ENCODE measurements at regions not wholly inside any gene's neighbourhood (a gene's known extent, or its start where the extent isn't known, plus 50 kb on each side); places are given as distances from the start of the nearest gene placed in this dataset.
A peak's percentile ranks its signal among the peaks of the same experiment; 100 is the strongest.
"Not testable (repeated sequence)": the region's sequence is repeated elsewhere in the genome, so short reads cannot be mapped to it uniquely, and the experiment has no call there.

- DNase-seq, result no peak
Observed at GRCh38 chr2:118791483-118791882, 56.0 kb downstream of the EN1 start.

DNA sequence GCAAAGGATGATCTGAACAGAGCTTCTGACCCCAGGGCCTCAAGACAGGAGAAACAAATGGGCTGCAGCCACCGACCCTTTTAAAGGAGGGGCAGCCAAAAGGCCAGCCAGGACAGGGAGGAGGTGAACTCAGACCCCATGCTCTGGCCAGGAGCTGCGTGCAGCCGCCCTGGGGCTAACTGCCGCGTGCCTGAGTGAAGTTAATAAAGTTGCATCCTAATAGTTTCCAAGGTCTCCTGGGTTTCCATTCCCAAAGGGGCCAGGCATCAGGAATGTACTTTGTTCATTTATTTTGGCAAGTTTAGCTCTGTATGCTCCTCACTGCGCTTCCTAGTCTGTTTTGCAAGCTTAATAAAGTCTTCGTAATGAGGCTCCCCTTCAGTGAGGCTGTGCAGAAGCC, 60.7 kb downstream of the EN1 start:
- DNase-seq, result no peak

DNA sequence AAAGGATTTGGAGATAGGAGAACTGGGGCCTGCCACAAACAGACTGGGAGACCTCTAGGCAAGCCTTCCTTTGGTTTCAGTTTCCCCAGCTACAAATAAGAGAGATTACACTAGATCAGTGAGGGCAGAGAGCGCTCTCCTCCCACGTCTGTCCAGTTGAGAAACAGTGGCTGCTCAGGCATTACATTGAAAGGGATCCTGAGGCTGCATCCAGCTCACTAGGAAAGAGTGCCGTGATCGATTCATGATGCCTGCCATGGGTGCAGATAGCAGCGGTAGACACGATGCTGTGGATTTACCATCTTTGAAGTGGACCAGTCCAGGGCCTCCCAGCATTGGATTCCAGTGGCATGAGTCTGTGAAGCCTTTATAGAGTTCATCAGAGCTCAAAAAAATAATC, 62.6 kb downstream of the EN1 start:
- DNase-seq, result no peak

- no peak for DNase-seq
Observed at GRCh38 chr2:118779362-118779761, 68.1 kb downstream of the EN1 start.

GRCh38 chr2:118774458-118775133, 72.9 kb downstream of the EN1 start:
- DNase-seq, result peak; percentile 26 to 47

DNA sequence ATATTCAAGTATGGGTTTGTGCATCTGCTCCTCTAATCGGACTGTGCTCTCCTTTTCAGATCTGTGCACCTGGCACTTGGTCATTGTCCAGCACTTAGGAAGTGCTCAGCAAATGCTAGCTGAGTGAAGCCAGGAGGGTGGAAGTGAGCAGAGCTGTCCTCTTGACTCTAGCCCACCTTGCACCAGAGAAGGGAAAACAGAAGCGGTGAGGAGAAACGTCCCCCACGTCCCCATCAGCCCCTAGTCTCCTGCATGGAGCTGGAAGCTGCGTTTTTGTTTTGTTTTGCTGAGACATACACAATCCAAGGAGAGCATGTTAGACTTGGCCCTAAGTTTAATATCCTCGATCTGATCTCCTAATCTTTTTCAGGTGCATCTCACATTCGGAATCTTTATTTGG, 73.6 kb downstream of the EN1 start:
- DNase-seq, result no peak

GRCh38 chr2:118772487-118773200, 74.8 kb downstream of the EN1 start:
- DNase-seq, result no peak

GRCh38 chr2:118769707-118770400, 77.6 kb downstream of the EN1 start:
- DNase-seq, result no peak

- no peak for DNase-seq
Observed at GRCh38 chr2:118766871-118767270, 80.6 kb downstream of the EN1 start.

DNA sequence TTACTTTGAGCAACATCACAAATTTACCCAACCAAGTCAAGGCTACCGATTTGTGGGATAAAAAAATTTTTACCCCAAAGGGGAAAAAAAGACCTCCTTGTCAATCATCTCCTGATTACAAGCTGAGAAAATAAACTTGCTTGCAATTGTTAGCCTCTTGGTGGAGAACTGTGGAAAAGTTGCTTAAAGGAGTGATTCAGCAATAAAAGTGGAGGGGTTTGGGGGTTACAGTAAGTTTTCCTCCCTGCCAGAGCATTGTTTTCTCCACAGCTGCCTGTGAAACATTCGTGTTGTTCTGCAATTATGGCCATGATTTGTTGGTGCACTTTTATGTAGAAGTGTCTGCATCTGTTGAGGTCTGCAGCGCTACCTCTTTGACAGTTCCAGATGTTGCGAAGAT, 82.6 kb downstream of the EN1 start:
- no peak for DNase-seq

- no peak for DNase-seq
Observed at GRCh38 chr2:118763797-118764196, 83.7 kb downstream of the EN1 start.

DNA sequence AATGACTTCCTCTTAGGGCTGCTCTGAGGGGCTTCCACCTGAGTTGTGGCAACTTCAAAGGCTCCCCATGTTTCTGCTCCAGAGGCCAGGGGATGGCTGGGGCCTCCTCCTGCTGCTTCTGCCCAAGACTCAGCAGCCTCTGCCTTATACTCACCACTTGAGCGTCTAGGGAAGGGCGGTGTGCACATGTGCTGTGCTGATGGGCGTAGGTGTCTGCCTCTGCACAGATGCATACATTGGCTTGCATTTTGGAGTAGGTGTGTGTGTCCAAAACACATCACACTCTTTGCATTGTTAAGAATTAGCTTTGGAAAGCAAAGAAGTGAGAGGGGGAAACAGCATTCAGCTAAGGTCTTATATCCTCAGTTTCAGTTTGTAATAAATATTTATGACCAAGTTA, 85.2 kb downstream of the EN1 start:
- DNase-seq, result no peak

GRCh38 chr2:118761771-118762170, 85.7 kb downstream of the EN1 start:
- DNase-seq, result no peak

DNA sequence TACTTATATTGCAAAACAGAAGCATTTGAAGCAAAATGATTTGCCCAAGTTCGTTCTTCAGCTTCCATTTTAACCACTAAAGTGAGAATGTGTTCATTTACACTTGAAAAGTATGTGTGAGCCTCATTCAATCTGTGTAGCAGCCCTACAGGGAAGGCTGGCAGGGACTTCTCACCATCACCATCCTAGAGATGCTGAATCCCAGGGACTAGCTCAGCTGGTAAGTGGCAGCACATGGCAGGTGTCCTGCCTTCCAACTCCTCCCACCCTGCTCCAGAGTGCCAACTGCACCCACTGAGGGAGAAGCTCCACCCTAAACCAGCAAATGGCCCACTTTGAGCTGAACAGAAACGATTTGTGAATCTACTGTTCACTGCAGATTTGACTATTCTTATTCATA, 91.5 kb downstream of the EN1 start:
- DNase-seq, result no peak

GRCh38 chr2:118755384-118755783, 92.1 kb downstream of the EN1 start:
- no peak for DNase-seq

DNA sequence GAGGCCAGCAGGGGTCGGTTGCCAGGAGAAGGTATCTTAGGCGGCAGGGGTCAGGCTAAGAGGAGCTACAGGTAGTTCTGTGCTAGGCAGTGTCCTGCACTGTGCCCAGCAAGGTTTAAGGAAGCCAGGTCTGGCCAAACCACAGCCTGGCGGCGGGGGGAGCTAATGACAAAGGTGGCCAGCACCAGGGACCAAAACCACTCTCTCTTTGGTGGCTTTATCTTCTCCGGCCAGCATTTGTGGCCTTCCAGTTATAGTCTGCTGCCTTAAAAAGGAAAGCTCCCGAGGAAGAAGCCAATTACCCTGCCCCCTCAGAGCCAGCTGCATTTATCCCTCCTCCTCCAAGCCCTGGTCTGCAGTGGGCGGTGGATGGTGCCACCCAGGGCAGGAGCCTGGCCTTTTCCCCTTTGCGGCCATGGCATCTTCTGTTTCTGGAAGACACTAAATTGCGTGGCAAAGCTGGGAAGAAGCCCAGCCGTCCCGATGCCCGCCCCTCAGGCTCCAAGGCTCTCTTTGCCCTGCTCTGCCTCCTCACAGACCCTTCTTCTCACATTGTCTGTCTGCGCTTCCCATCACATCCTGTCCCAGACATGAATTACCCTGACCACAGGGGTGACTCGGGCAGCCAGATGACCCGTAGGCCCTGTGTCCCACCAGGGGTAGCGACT, 94.6 kb downstream of the EN1 start:
- no peak for DNase-seq

DNA sequence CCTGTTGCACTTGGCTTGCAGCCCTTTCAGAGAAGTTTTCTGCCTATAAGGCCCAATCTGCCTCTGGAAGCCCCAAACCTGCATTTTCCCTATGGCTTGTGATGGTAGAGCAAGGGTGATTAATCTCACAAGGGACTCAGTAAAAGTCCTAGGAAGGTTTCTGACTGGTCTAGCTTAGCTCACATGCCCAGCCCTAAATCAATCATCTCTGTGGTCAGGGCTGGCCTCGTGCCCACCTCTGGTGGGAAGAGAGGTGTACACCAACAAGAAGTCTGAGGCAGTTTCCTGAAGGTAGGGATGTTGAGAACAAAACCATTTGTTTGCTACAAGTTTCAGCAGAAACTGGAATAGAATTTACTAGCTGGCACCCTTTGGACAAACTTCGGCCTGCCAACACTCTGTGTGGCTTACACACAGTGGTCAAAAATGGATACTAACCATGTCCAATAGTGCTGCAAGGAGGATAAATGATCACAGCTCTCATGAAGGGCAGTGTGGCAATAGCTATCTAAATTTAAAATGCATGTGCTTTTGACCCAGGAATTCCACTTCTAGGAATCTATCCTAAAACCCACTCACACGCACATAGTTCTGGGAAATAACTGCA, 96.4 kb downstream of the EN1 start:
- DNase-seq, result no peak

GRCh38 chr2:118748245-118748885, 99.1 kb downstream of the EN1 start:
- DNase-seq, result no peak

DNA sequence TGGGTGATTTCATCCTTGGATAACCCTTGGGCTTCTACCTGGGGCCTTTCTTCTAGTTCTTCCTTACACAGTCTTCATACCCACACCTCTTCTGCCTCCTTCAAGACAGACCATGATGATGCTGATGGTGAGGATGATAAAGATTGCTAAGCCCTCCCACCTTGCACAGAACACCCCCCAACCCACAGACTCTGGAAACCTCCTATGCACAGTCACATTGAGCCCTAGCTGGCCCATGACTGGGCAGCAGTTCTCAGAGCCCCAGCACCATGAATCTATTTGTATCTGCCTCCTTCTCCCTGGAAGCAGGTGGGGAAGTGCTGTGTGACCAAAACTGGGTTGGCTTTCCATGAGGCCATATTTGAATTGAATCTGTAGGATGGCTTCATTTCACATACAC, 99.8 kb downstream of the EN1 start:
- DNase-seq, result no peak

- DNase-seq, result no peak
Observed at GRCh38 chr2:118747066-118747465, 100.4 kb downstream of the EN1 start.

DNA sequence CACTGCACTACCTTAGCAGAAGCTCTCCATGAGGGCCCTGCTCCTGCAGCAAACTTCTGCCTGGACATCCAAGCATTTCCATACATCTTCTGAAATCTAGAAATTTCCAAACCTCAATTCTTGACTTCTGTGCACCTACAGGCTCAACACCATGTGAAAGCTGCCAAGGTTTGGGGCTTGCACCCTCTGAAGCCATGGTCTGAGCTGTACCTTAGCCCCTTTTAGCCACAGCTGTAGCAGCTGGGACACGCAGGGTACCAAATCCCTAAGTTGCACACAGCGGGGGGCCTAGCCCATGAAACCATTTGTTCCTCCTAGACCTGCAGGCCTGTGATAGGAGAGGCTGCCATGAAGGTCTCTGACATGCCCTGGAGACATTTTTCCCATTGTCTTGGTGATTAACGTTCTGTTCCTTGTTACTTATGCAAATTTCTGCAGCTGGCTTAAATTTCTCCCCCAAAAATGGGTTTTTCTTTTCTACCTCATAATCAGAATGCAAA, 102.7 kb downstream of the EN1 start:
- DNase-seq, result not testable (repeated sequence)

- no peak for DNase-seq
Observed at GRCh38 chr2:118738524-118739308, 108.7 kb downstream of the EN1 start.
